Liver (tissue), 8 donors: ENCODE measurements at regions not wholly inside any gene's neighbourhood (a gene's known extent, or its start where the extent isn't known, plus 50 kb on each side); places are given as distances from the start of the nearest gene placed in this dataset.

Experiments
- DNase-seq: peaks from one replicate; pipeline ENCODE4 v3.0.0-alpha.2; 2017; ENCODE audit warnings: low spot score
- H3K27ac ChIP-seq, 2 donors: one replicate each; pipeline ENCODE4 v1.7.0; 2013; ENCODE audit warnings: inconsistent platforms in 2 of 2, low read length in 2 of 2, control low read depth in 1 of 2, low read depth in 1 of 2, mild to moderate bottlenecking in 1 of 2
- H3K27me3 ChIP-seq, 4 donors: one replicate each; pipeline versions ENCODE4 v1.6.1 to v1.7.0; 2013; ENCODE audit warnings: low read length in 3 of 4, inconsistent platforms in 1 of 4, mild to moderate bottlenecking in 1 of 4, moderate library complexity in 1 of 4; ENCODE audit not compliant: control insufficient read depth in 4 of 4, insufficient read depth in 4 of 4
- H3K36me3 ChIP-seq, 4 donors: one replicate each; pipeline versions ENCODE4 v1.6.1 to v1.7.0; 2013; ENCODE audit warnings: low read length in 3 of 4, mild to moderate bottlenecking in 3 of 4, low read depth in 1 of 4, moderate library complexity in 1 of 4; ENCODE audit not compliant: control insufficient read depth in 4 of 4, insufficient read depth in 3 of 4
- H3K4me1 ChIP-seq, 4 donors: one replicate each; pipeline versions ENCODE4 v1.6.1 to v1.7.0; 2013; ENCODE audit warnings: low read length in 3 of 4, mild to moderate bottlenecking in 3 of 4, moderate library complexity in 1 of 4; ENCODE audit not compliant: control insufficient read depth in 4 of 4, insufficient read depth in 4 of 4
- H3K4me3 ChIP-seq, 3 donors: one replicate each; pipeline versions ENCODE4 v1.6.1 to v1.7.0; 2013; ENCODE audit warnings: low read length in 3 of 3, control low read depth in 1 of 3, low read depth in 1 of 3, mild to moderate bottlenecking in 1 of 3
- H3K9ac ChIP-seq, 2 donors: one replicate each; pipeline ENCODE4 v1.7.0; 2013; ENCODE audit warnings: low read length in 2 of 2, mild to moderate bottlenecking in 2 of 2, moderate library complexity in 2 of 2, control low read depth in 1 of 2, low read depth in 1 of 2
- H3K9me3 ChIP-seq, 4 donors: one replicate each; pipeline versions ENCODE4 v1.6.1 to v1.7.0; 2013; ENCODE audit warnings: low read length in 3 of 4; ENCODE audit not compliant: control insufficient read depth in 4 of 4
- ATF3 ChIP-seq: IDR thresholded peaks from 2 replicates; pipeline ENCODE4 v1.6.1; 2016; ENCODE audit warnings: antibody characterized with exemption
- CTCF ChIP-seq: fragments of 150-350 bp; IDR thresholded peaks from 2 replicates; pipeline ENCODE4 v1.5.1; 2017; ENCODE audit warnings: improper control_type of control experiment, low read depth, low read length; ENCODE audit not compliant: missing input control
- EGR1 ChIP-seq, 2 donors: IDR thresholded peaks; 2 replicates each; pipeline ENCODE4 v1.6.1; 2016 to 2018; ENCODE audit warnings: antibody characterized with exemption in 2 of 2, low read depth in 2 of 2
- FOXA1 ChIP-seq: IDR thresholded peaks from 2 replicates; pipeline ENCODE4 v1.6.1; 2016; ENCODE audit warnings: antibody characterized with exemption
- FOXA2 ChIP-seq: IDR thresholded peaks from 2 replicates; pipeline ENCODE4 v1.6.1; 2016; ENCODE audit warnings: antibody characterized with exemption
- GABPA ChIP-seq, 2 donors: IDR thresholded peaks in 1 of 2; conservative IDR thresholded peaks in 1 of 2; 2 replicates each; pipeline ENCODE4 v1.6.1; 2016; ENCODE audit warnings: antibody characterized with exemption in 2 of 2, mild to moderate bottlenecking in 1 of 2, moderate library complexity in 1 of 2
- HNF4G ChIP-seq: IDR thresholded peaks from 2 replicates; pipeline ENCODE4 v1.6.1; 2016; ENCODE audit warnings: antibody characterized with exemption
- MAX ChIP-seq: IDR thresholded peaks from 2 replicates; pipeline ENCODE4 v1.6.1; 2016; ENCODE audit warnings: antibody characterized with exemption
- NR2F2 ChIP-seq: IDR thresholded peaks from 2 replicates; pipeline ENCODE4 v1.6.1; 2016; ENCODE audit warnings: antibody characterized with exemption
- RAD21 ChIP-seq, 2 donors: IDR thresholded peaks; 2 replicates each; pipeline ENCODE4 v1.6.1; 2016; ENCODE audit warnings: antibody characterized with exemption in 2 of 2, mild to moderate bottlenecking in 2 of 2
- REST ChIP-seq: IDR thresholded peaks from 2 replicates; pipeline ENCODE4 v1.6.1; 2016; ENCODE audit warnings: antibody characterized with exemption, mild to moderate bottlenecking
- RXRA ChIP-seq, 2 donors: IDR thresholded peaks; 2 replicates each; pipeline ENCODE4 v1.6.1; 2017 to 2018; ENCODE audit warnings: antibody characterized with exemption in 2 of 2, mild to moderate bottlenecking in 1 of 2
- SP1 ChIP-seq: IDR thresholded peaks from 2 replicates; pipeline ENCODE4 v1.6.1; 2018; ENCODE audit warnings: antibody characterized with exemption, mild to moderate bottlenecking
- TAF1 ChIP-seq: conservative IDR thresholded peaks from 2 replicates; pipeline ENCODE4 v1.6.1; 2016; ENCODE audit warnings: antibody characterized with exemption, mild to moderate bottlenecking
- YY1 ChIP-seq: IDR thresholded peaks from 2 replicates; pipeline ENCODE4 v1.6.1; 2016; ENCODE audit warnings: antibody characterized with exemption, mild to moderate bottlenecking
- WGBS: extraction: QIAGEN DNeasy Blood & Tissue Kit; methylation state at CpG from one replicate; pipeline ENCODE4 v1.1.7; 2013; 5-methylcytosine and 5-hydroxymethylcytosine counted together
- donor health status: healthy.
- donor health status: healthy.
- donor health status: healthy.
- donor health status: healthy.
- donor health status: healthy.

- Histone ChIP-seq H3K27me3 (no peaks in the 10 kb centered on the region), H3K4me1 (no peaks in the 10 kb centered on the region), H3K4me3 (no peak overlapping the region), H3K9ac (no peak overlapping the region), H3K36me3 (no peaks in the 10 kb centered on the region), H3K9me3 (no peaks in the 10 kb centered on the region), H3K27ac (no peak overlapping the region)
- DNase-seq: no peak
- WGBS: 50% methylated on average over 5 of the region's 5 CpGs
- no peak for TF ChIP-seq EGR1 (IDR thresholded peaks at IDR 0.05; ENCODE audit: low read depth in 2 of 2)
- no peak for TF ChIP-seq FOXA2
- no peak for TF ChIP-seq YY1
- no peak for TF ChIP-seq CTCF
- no peak for TF ChIP-seq NR2F2
- no peak for TF ChIP-seq RAD21 (IDR thresholded peaks at IDR 0.05)
- TF ChIP-seq HNF4G: no peak
- no peak for TF ChIP-seq REST
- no peak for TF ChIP-seq SP1
- no peak for TF ChIP-seq FOXA1
- no peak for TF ChIP-seq RXRA (IDR thresholded peaks at IDR 0.05)
- TF ChIP-seq ATF3: no peak
- TF ChIP-seq TAF1: no peak
- no peak for TF ChIP-seq MAX
Observed at GRCh38 chr13:38415233-38415632, 65.6 kb downstream of the UFM1 start.

- WGBS: 95% methylated on average over 1 of the region's 1 CpG
- Histone ChIP-seq H3K9ac (no peak overlapping the region), H3K9me3 (no peaks in the 10 kb centered on the region), H3K36me3 (no peaks in the 10 kb centered on the region), H3K27ac (no peak overlapping the region), H3K4me1 (no peaks in the 10 kb centered on the region), H3K27me3 (no peaks in the 10 kb centered on the region), H3K4me3 (no peak overlapping the region)
- TF ChIP-seq EGR1 (IDR thresholded peaks at IDR 0.05; ENCODE audit: low read depth in 2 of 2) (no peak), SP1 (no peak), ATF3 (no peak), NR2F2 (no peak), GABPA (IDR thresholded peaks at IDR 0.05 in 1 of 2, conservative IDR thresholded peaks at IDR 0.05 in 1 of 2) (no peak), REST (no peak), RXRA (IDR thresholded peaks at IDR 0.05) (no peak)
- DNase-seq: no peak
Observed at GRCh38 chr13:38417241-38417640, 67.6 kb downstream of the UFM1 start.
